Amniotic epithelial cell (primary cell): ENCODE measurements at regions not wholly inside any gene's neighbourhood (a gene's known extent, or its start where the extent isn't known, plus 50 kb on each side); places are given as distances from the start of the nearest gene placed in this dataset.

Experiments
- DNase-seq: peaks from one replicate; pipeline ENCODE4 v3.0.0-alpha.2; 2010; ENCODE audit warnings: low read depth

DNA sequence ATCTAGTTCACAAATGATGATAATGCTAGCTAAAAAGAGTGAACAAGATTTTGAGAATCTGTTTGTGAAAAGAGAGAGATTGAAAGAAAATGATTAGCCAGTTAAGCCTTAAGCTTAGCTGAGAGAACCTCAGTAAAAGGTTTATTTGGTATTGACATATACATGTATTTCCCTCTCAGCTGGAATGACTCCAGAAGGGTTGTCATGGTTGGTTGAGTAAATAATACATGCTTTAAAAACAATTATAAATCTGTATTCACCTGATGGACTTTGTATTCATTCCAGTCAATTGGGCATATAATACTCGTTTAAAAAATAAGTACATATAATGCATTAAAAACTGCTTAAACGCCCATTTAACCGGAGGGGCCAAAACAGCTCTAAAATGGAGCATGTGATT, 181.4 kb downstream of the GRB14 start:
- DNase-seq, result no peak

DNA sequence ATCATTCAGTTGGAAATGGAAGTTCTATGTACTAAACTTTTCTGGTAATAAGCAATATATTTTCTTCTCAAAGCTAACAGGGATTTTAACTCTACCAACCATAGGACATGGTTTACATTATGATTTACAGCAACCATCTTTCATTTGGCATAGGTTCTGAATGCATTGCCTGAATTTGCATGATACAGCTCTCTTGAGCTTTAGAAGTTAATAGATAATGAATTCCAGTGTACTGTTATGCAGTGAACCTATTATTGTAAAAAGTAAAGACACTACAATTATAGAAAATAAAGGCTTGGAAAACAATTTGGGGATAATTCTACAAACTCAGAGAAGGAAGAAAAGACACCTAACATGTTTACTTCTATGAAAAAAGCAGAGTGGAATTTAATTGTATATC, 182.0 kb downstream of the GRB14 start:
- DNase-seq, result no peak

GRCh38 chr2:164438490-164439205, 182.6 kb downstream of the GRB14 start:
- DNase-seq, result no peak

- no peak for DNase-seq
Observed at GRCh38 chr2:164436131-164436530, 185.2 kb downstream of the GRB14 start.

GRCh38 chr2:164430166-164430783, 191.0 kb downstream of the GRB14 start:
- DNase-seq, result peak; percentile 28

- DNase-seq, result no peak
Observed at GRCh38 chr2:164429354-164429753, 191.9 kb downstream of the GRB14 start.

DNA sequence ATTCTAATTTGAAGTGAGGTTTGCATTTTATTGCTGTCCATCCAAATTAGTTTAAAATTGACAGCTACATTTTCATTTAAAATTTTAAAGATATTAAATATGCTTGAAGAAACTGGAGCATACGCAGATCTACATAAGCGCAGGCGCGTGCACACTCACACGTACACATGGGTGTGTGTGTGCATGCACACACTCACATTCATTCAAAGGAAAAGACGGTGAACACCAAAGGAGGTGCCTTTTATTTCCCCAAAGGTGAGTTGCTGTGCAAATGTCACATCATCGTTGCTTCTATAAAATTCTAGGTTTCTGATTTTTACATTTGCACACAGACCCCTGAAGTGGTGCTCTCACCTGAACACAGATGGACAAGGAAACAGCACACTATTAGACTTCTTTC, 194.2 kb downstream of the GRB14 start:
- DNase-seq, result no peak

DNA sequence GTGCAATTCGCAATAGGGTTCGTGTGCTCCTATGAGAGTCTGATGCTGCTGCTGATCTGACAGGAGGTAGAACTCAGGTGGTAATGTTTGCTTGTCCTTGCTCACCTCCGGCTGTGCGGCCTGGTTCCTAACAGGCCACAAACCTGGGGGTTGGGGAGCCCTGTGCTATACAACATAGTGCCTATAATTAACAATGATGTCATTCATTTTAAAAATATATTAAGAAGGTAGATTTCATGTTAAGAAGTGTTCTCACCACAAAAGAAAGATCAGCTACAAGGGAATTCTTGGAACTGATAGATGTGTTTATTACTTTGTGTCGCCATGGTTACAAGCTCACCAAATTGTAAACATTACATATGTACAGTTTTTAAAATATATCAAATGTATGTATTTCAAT, 200.5 kb downstream of the GRB14 start:
- no peak for DNase-seq

GRCh38 chr2:164412831-164413230, 208.5 kb downstream of the GRB14 start:
- DNase-seq, result no peak

- DNase-seq, result no peak
Observed at GRCh38 chr2:164389411-164389810, 231.9 kb downstream of the GRB14 start.

GRCh38 chr2:164388511-164388910, 232.8 kb downstream of the GRB14 start:
- DNase-seq, result peak; percentile 56

GRCh38 chr2:164386231-164386630, 235.1 kb downstream of the GRB14 start:
- DNase-seq, result no peak

GRCh38 chr2:164384434-164384833, 236.8 kb downstream of the GRB14 start:
- DNase-seq, result no peak

DNA sequence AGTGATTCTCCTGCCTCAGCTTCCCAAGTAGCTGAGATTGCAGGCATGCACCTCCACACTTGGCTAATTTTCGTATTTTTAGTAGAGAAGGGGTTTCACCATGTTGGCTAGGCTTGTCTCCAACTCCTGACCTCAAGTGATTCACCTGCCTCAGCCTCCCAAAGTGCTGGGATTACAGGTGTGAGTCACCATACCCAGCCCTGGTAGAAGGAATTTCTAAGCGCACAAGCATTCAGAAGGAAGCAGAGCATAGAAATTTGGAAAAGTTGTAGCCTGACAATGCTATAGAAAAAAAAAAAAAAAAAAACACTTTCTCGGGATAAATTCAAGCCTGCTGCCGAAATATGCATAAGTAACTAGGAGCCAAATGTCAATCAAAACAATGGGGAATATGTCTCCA, 249.4 kb downstream of the GRB14 start:
- DNase-seq, result no peak

DNA sequence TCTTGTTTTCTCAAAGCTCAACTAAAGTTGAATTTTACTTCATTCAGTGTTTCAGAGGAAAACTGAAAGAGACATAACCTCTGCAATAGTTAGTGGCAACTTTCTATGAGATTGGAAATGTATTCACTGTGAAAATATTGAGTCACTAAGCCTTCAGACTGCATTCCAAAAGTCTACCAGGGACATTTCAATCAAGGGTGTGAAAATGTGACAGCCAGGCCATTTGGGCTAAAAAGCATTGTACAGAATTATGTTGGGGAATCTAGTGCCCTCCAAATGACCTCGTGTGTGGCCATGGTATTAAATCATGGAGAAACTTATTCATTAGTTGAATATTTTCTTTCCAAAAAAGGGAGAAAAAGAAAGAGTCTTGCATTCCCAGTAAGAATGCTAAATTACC, 251.9 kb downstream of the GRB14 start:
- no peak for DNase-seq

DNA sequence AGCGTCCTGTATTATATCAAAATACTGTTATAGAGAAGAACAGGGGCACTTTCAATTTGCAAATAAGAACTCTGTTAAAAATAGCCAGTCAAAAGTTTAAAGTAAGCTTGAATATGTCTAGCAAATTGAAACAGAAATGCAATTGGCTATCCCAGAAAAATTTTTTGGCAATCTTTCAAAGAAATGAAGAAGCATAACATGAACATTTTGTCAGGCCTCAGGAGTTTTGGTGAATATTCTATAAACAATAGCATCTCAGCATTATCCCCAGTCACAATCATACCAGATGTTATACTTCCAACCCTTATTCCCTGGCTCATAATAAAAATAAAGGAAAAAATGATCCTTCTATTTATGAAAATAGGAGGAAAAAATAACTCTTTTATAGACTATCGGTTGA, 252.4 kb downstream of the GRB14 start:
- no peak for DNase-seq

- no peak for DNase-seq
Observed at GRCh38 chr2:164363646-164364045, 257.6 kb downstream of the GRB14 start.

GRCh38 chr2:164351536-164351935, 269.7 kb downstream of the GRB14 start:
- no peak for DNase-seq

DNA sequence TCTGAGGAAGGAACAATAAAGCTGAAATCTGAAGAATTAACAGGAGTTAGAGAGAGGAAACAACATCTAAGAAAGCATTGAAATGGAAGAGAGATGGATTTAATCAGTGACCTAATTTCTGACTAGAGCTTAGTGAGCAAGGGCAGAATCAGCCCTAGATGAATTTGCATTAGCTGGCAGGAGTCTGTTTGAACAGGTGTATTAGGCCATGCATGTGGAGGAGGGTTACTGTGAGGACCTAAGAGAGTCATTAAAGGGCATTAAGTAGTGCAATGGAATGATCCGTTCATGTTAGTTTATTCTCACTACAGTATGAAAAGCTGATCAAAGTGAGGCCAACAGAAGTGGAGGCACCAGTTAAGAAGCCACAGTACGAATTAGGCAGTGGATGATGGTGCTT, 285.3 kb downstream of the GRB14 start:
- DNase-seq, result no peak

DNA sequence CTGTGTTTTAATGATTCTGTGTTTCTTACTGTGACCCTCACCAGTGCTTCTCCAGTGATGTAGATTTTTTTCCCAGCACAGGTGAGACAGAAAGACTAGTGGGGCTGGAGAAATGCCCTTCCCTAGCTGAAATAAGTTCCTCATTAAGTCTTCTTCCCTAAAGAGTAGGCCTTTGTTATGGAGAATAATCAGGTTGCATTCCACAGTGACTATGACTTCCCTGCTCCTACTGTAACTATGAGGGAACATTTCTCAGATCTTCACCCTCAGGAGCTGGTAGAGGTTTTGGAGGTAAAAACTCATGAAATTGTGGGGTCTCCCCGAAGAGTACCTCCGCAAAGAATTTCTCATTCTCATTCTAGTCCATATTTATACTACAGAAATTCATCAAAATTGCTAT, 286.2 kb downstream of the GRB14 start:
- no peak for DNase-seq

DNA sequence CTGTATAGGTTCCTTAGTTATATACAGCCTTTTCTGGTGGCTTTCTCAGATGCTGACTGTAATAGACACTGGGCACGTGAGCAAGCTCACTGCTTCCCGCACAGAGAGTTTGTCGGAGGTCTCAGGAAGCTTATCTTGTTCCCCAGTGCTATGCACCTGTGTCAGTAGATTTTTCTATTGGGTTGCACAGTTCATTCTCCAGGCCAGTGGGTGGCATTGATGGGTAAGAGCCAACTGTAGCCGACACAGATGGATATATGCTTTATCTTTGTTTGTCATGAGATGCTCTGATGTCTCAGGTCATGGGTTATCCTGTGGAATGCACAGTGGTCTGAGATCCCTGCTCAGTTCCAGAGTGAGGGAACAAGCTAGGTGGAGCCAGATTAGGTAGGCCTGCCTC, 293.0 kb downstream of the GRB14 start:
- no peak for DNase-seq

GRCh38 chr2:164323978-164324377, 297.3 kb downstream of the GRB14 start:
- DNase-seq, result no peak

DNA sequence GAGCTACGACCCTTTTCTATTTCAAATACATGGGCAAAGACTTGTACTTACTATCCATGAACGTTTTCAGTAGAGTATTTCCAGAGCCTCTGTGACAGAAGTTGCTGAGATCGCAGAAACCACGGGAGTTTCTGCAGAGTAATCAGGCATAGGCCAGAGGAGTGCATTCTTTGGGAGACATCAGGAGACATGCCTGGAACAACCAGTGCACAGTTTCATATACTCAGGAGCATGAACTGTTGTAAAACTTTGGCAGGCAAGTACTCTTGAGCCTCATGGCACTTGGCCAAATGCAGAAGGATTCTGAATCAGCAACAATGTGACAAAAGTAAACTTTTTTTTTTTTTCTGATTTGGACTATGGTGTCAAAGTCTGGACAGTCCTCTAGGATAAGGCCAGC, 307.1 kb downstream of the GRB14 start:
- DNase-seq, result peak; percentile 1

DNA sequence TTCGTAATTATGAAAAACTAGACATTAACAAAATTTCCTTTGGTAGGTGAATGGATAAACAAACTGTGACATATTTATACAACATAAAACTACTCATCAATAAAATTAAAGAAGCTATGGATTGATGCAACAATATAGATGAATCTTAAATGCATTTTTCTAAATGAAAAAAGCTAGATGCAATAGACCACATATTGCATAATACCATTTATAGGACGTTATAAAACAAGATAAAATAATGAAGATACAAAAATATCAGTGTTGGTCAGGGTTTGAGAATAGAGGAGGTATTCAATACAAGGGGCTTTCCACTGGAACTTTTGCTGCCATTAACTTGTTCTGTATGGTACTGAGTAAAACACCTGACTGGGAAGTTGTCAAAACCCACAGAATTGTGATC, 314.4 kb downstream of the GRB14 start:
- DNase-seq, result no peak
